ENCODE measurements at regions not wholly inside any gene's neighbourhood (a gene's known extent, or its start where the extent isn't known, plus 50 kb on each side); places are given as distances from the start of the nearest gene placed in this dataset.

DNA sequence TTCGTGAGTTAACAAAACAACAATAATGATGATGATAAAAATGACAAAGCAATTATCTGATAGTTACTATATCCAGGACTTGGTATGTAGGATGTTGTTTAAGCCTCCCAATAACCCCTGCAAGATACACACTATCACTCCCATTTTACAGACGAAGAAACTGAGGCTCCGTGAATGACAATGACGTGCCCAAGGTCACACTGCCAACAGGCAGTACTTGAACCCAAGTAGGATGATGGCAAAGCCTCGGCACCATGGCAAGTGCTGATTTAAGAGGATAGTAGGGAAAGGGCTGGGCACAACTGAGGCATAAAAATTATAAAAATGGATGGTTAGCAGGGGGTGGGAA, 226.8 kb upstream of the LHX5 start:
- Histone ChIP-seq H3K4me3 (no peak overlapping the region), H3K4me1 (replicated peaks in 1 of 2) (no peaks in the 10 kb centered on the region), H3K9me3 (replicated peaks in 1 of 3) (no peaks in the 10 kb centered on the region), H3K27ac (no peak overlapping the region), H3K27me3 (peaks cover 13% of the 10 kb centered on the region), H3K36me3 (replicated peaks in 1 of 2) (no peaks in the 10 kb centered on the region)
- TF ChIP-seq, protein P1, sequence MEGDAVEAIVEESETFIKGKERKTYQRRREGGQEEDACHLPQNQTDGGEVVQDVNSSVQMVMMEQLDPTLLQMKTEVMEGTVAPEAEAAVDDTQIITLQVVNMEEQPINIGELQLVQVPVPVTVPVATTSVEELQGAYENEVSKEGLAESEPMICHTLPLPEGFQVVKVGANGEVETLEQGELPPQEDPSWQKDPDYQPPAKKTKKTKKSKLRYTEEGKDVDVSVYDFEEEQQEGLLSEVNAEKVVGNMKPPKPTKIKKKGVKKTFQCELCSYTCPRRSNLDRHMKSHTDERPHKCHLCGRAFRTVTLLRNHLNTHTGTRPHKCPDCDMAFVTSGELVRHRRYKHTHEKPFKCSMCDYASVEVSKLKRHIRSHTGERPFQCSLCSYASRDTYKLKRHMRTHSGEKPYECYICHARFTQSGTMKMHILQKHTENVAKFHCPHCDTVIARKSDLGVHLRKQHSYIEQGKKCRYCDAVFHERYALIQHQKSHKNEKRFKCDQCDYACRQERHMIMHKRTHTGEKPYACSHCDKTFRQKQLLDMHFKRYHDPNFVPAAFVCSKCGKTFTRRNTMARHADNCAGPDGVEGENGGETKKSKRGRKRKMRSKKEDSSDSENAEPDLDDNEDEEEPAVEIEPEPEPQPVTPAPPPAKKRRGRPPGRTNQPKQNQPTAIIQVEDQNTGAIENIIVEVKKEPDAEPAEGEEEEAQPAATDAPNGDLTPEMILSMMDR (IDR thresholded peaks at IDR 0.05): no peak
- TF ChIP-seq POLR2A (IDR thresholded peaks at IDR 0.05): no peak
- intact Hi-C loops (cut with DNase I): no loop called here
- no peak for DNase-seq
- WGBS, 4 donors: 45 to 60% (median 50%) methylated on average over 5 of the region's 5 CpGs

DNA sequence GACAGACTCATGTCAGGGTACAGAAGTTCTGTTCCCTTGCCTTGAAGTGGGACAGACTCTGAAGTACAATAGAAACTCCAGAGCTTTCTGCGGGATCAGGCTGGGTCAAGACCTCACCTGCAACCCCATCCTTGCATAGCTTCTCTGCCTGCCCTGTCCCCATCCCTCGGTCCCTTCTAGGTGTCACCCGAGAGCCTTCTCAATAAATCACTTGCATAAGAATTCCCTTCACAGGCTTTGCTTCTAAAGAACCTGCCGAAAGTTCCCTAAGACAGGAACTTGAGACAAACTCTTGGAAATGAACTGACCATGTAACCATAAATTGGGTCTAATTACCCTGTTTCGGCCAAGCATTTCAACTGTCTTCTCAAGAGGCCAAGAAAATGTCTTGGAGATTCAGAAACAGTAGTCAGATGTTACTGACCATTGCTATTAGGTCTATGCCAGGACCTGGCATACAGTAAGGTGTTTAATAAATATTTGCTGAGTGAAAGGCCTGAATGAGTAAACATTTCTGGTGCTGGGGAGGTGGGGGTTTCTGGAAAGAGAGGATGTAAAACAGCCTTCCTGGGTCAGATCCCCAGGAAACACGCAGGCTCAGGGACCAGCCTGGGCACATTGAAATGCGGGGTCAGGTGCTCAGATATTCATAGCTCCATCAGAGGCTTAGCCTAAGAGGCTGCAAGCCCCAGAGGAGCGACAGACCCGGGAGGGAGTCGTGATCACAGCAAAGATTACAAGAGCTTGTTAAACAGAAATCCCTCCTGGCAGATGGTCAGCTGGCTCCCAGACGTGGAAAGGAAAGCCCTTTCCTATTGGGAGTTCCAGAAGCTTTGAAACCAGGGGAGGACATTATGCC, 226.2 kb upstream of the LHX5 start:
- no peaks in the 10 kb centered on the region for H3K36me3 ChIP-seq (replicated peaks in 1 of 2)
- H3K4me3 ChIP-seq: no peak overlapping the region
- DNase-seq: no peak
- 24 to 28% (median 26%) methylated on average over 11 of the region's 11 CpGs for WGBS, 4 donors
- TF ChIP-seq POLR2A (IDR thresholded peaks at IDR 0.05): no peak
- TF ChIP-seq, protein P1 (IDR thresholded peaks at IDR 0.05): no peak
- no peaks in the 10 kb centered on the region for H3K4me1 ChIP-seq (replicated peaks in 1 of 2)
- intact Hi-C loops (cut with DNase I): no loop called here
- no peak overlapping the region for H3K27ac ChIP-seq
- H3K27me3 ChIP-seq: peaks cover 9% of the 10 kb centered on the region
- no peaks in the 10 kb centered on the region for H3K9me3 ChIP-seq (replicated peaks in 1 of 3)

DNA sequence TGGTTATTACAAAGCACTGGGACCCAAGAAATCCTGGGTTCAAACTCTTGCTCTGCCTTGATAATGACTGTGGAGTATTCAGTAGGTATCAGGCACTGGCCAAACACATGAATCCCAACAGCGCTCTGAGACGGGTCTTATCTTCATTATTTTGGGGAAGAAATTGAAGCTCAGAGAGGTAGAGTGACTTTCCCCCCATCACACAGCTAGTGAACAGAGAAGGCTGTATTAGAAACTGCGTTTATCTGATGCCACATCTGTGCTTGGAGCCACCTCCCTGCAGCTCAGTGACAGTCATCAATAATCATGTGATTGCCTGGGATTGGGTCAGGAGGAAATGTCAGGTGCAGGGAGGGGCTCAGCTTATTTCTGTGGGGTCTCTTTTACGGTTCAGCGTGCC, 225.4 kb upstream of the LHX5 start:
- TF ChIP-seq, protein P1 (IDR thresholded peaks at IDR 0.05): no peak
- TF ChIP-seq POLR2A (IDR thresholded peaks at IDR 0.05): no peak
- intact Hi-C loops (cut with DNase I): no loop called here
- Histone ChIP-seq H3K36me3 (replicated peaks in 1 of 2) (no peaks in the 10 kb centered on the region), H3K4me3 (no peak overlapping the region), H3K27ac (no peak overlapping the region), H3K4me1 (replicated peaks in 1 of 2) (no peaks in the 10 kb centered on the region), H3K27me3 (peaks cover 8% of the 10 kb centered on the region), H3K9me3 (replicated peaks in 1 of 3) (no peaks in the 10 kb centered on the region)
- 55 to 70% (median 64%) methylated on average over 5 of the region's 5 CpGs for WGBS, 4 donors
- no peak for DNase-seq

DNA sequence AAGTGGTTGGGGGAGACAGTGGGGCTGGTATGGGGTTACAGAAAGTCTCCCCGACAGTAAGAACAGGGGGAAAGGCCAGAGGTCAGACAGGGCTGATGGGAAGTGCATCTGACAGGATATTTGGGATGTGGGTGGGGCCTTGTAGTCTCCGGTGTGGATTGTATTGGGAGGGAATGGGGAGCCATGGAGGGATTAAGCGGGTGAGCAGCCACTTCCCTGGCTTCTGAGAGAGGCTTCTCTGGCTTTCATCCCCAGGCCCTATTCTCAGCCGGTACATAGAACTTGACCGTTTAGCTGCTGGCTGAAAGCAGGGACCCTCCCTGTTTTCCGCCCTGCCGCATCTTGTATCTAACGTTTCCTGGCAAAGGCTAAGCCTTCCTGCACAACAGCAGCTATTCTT, 222.0 kb upstream of the LHX5 start:
- Histone ChIP-seq H3K9me3 (replicated peaks in 1 of 3) (no peaks in the 10 kb centered on the region), H3K4me1 (replicated peaks in 1 of 2) (no peaks in the 10 kb centered on the region), H3K4me3 (no peak overlapping the region), H3K27me3 (peaks cover 8% of the 10 kb centered on the region), H3K36me3 (replicated peaks in 1 of 2) (no peaks in the 10 kb centered on the region), H3K27ac (no peak overlapping the region)
- DNase-seq: no peak
- WGBS, 4 donors: 67 to 74% (median 70%) methylated on average over 7 to 8 of the region's 8 CpGs
- intact Hi-C loops (cut with DNase I): no loop called here
- TF ChIP-seq, protein P1 (IDR thresholded peaks at IDR 0.05): no peak
- TF ChIP-seq POLR2A (IDR thresholded peaks at IDR 0.05): no peak
